Panc1 (cell line): ENCODE measurements at regions not wholly inside any gene's neighbourhood (a gene's known extent, or its start where the extent isn't known, plus 50 kb on each side); places are given as distances from the start of the nearest gene placed in this dataset.
"Not testable (repeated sequence)": the region's sequence is repeated elsewhere in the genome, so short reads cannot be mapped to it uniquely, and the experiment has no call there.

Source experiments
- CTCF ChIP-seq: fragments of 450-650 bp; IDR thresholded peaks from 2 replicates; pipeline ENCODE4 v1.5.1; 2017; ENCODE audit warnings: mild to moderate bottlenecking
- POLR2AphosphoS5 ChIP-seq: IDR thresholded peaks from 2 replicates; pipeline ENCODE4 v1.6.1; 2012; ENCODE audit warnings: mild to moderate bottlenecking, low read depth, low read length, moderate library complexity
- SIN3A ChIP-seq: IDR thresholded peaks from 2 replicates; pipeline ENCODE4 v1.6.1; 2012; ENCODE audit warnings: low read depth, mild to moderate bottlenecking, low read length, moderate library complexity, borderline replicate concordance; ENCODE audit not compliant: insufficient read depth

- TF ChIP-seq CTCF, SIN3A, POLR2AphosphoS5: not testable (repeated sequence)
Measured at GRCh38 chr2:53313644-53314043, 454.0 kb upstream of the CHAC2 start.
